GM21576 (cell line): ENCODE measurements at regions not wholly inside any gene's neighbourhood (a gene's known extent, or its start where the extent isn't known, plus 50 kb on each side); places are given as distances from the start of the nearest gene placed in this dataset.

ENCODE experiments used
- ATAC-seq: cut with Tn5 transposase; IDR thresholded peaks from one replicate; pipeline ENCODE4 v1.9.1; 2021; ENCODE audit warnings: mild to moderate bottlenecking, moderate library complexity; ENCODE audit not compliant: unreplicated experiment

DNA sequence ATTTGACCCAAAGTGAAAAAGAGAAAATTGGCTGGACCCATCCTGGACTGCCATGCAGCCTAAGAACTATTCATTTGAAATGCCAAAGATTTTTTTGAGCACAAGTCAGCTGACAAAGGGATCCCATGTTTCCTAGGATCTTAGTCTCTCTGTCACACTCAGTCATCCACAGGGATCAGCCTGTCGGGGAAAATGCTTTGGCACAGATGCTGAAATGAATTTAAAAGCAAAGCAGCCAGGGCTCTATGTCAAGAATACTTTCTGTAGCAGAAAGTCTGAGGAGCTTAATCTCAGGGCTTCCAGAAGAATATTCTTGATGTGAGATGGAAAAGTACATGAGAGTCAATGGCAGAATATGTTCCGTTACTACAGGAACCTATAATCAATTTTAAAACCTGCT is 1900.8 kb downstream of the MRPL39 start:
- no peak for ATAC-seq

DNA sequence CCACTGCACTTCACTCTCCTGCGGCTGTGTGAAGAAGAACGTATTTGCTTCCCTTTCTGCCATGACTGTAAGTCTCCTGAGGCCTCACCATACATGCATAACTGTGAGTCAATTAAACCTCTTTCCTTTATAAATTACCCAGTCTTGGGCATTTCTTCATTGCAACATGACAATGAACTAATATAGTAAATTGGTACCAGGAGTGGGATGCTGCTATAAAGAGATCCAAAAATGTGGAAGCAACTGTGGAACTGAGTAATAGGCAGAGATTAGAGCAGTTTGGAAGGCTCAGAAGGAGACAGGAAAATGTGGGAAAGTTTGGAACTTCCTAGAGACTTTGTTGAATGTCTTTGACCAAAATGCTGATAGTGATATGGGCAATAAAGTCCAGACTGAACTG is 1907.9 kb downstream of the MRPL39 start:
- no peak for ATAC-seq

DNA sequence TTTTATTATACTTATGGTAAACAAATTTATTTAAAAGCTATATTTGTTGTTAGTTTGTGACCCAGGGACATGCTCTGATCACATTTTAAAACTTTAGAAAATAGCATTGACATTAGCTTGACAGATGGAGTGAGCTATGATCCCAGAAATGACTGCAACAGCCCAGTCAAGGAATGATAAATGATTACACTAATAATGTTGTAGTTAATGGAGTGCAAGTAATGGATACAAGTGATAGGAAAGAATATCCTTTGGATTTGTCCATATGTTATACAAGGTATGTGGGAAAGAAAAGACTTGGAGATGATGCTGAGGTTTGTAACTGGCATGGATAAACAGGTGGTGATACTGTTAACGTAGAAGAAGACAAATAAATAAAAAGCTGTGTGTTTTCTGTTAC is 1908.7 kb downstream of the MRPL39 start:
- ATAC-seq = no peak

DNA sequence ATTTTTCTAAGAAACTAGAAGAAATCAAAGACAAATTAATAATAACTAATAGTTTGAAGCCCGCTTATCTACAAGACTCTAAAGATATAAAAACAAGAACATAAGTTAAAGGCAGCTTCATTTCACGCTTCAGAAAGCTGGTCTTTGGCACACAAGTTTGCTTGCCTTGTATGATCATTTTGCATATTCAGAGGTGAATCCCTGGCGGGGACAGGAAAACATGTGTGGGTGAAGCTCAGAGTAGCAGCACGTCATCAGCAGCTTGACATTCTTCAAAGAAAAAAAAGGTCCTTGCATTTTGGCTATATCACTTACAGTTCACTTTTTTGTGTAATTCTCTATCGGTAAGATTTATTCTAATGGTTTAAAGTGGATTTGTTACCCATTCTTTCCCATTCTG is 1911.8 kb downstream of the MRPL39 start:
- ATAC-seq = no peak

DNA sequence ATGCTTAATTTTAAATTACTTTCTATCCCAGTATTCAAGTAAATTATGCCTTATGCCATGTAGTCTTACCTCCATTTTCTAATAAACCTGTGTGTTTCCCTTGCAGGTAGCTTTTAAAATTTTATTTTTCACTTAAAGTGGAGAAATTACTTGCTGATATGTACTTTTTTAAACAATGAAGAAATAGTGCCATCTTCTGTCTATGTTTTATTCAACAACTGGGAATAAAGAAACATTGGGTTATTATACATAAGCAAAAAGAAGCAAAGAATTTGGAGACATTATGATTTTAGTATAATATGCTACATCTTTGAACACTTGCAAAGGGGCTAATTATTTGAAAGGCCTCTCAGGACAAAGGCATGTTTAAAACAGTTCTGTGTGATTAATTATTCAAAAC is 1912.9 kb downstream of the MRPL39 start:
- no peak for ATAC-seq

DNA sequence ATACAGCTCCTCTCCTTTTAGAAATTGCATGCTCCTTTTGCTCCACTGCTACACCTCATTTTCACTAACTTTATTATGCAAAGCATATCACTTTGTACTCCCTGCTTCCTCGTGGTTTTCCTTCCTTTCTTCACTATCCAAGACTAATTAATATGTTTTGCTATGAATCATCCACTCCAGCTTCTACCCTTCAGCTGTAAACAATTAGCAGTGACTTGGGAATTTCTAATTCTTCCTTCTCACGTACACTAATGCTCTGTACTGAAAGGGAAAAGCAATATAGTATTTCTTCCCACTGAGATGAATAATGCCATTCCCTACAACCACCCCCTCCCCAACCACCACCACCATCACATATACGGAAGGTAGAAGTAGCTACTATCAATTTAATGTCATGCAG is 1917.0 kb downstream of the MRPL39 start:
- ATAC-seq = no peak

DNA sequence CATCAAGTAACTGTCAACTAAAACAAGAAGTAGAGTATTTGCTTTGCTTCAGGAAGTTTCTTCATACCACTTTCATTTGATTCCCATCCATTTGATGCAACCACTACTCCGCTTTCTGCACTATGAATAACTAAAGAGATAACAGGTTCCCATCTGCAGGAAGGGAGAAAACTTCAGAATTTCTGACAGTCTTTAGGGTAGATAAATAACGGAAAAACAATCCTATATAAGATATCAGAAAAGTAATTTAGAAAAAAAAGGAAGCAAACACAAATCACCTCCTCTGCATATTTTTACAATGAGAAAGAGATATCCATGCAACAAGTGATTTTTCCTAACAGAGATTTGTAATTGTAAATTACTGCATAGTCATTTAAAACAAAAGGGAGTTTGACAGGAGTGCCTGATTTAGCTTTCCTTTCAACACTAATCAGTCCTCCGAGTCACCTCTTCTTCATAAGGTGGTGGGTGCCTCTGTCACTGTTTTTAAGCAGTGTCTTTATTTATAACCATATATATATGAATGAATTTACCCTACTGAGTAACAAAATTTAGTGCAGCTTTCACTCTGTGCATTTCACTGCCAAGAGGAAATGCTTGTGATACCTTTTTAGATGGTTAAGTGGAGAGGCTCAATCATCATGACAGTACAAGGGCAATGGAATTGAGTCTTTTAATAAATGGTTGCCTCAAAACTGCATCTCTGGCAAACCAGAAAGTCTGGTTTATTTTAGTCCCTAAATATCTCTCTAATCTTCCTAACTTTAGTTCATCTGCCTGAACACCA is 1920.4 kb downstream of the MRPL39 start:
- no peak for ATAC-seq

DNA sequence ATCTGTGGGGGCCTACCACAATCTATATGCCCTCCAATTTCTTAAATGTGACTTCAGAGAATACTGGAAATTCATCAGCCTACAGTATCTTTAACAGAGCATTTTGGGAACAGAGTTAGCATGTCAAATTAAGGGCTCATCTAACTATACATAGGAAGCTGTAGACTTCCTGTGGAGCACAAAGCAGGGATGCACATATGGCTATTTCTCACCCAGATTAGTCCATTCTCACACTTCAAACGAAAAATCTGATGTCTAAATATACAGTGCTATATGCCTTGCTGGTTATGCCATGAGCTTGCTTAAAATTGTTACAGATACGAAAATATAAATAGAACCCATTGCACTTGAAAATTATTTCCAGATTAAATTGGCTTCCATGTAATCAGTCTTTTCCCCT is 1922.8 kb downstream of the MRPL39 start:
- ATAC-seq = no peak

DNA sequence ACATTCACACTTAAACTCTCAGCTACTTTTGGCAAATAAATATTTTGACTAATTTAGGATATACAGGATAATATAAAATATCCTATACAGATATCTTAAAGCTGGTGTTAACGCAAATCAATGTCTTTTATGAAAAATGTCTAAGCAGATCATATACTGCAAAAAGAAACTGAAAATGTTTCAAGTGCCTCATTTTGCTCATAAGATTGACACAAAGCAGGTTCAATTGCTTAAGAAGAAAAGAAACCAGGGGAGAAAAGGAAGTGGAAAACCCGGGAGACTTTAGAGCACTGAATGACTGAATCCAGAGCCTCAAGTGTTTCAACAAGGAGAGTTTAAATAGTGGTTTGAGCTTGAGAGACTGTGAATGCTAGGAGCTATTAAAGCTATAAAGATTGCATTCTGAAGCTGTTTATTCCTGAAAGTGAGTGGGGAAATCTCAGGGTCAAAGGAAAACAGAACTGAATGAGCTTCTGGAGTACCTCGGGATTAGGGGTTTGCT is 1943.0 kb downstream of the MRPL39 start:
- ATAC-seq = no peak

DNA sequence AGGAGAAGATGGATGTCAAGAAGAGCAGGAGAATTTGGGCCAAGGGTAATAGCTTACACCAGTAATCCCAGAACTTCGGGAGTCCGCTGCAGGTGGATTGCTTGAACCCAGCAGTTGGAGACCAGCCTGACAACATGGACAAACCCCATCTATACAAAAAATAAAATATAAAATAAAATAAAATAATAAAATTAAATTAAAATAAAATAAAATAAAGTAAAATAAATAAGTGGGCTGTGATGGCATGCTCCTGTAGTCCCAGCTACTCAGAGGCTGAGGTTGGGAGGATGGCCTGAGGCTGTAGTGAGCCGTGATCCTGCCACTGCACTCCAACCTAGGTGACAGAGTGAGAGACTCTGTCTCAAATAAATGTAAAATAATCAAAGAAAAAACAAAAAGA is 1946.7 kb downstream of the MRPL39 start:
- no peak for ATAC-seq

DNA sequence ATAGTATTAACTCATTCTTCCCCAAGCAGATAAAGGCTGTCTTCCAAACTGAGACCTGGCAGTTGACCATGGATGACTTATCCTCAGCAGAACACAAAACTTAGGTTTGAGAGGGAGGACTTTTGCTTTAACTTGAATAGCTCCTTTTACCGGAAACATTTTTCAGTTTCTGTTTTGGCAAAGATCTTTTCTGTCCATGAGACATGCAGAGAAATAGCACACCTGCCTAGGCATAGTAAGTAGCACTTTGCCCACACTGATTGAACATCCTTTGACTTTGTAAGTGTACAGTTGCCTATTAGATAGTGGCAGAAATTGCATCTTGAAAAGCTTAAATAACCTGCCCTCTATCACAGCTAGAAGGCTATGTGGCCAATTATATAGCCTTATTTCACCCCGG is 1962.5 kb downstream of the MRPL39 start:
- no peak for ATAC-seq

DNA sequence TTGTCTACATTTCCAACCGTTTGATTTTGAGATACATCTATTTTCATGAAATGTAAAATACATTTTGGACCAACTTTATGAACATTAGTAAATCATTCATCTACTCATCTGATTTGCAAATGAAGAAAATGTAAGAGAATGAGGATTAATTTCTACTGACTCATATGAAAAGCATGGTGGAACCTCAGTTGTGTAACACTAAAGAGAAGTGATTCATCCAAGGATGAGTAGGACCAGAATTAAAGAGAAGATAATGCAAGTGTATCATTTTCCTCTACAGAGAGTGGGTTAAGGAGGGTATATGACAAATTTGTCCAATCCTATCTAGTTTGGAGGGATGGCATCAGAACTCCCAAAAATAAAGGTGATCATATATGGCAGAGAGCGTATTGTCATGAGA is 1967.6 kb downstream of the MRPL39 start:
- ATAC-seq = no peak

DNA sequence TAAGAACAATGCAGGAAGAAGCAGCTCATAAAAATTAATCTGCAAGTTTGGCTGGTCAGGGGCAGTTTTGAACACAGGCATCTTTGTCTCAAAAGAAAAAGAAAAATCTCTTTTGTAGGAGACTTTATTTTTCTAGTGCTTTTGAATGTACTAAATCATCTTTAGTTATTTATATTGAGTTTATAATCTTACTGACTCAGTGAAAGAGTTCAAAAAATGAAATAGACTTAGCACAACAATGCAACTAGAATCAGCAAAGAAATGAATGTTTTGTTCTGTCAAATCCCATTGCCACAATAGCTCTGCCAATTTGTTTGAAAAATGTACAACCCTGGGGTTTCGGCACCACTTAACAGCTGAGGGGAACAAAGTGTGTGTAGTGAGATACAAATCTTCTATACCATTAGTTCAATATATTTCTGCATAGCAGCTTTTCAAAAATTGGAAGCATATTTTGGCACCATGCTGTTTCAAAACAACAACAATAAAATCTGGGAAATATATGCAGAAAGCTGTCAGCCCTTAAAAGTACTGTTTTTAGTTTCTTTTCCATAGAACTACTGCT is 1969.1 kb downstream of the MRPL39 start:
- ATAC-seq = no peak

DNA sequence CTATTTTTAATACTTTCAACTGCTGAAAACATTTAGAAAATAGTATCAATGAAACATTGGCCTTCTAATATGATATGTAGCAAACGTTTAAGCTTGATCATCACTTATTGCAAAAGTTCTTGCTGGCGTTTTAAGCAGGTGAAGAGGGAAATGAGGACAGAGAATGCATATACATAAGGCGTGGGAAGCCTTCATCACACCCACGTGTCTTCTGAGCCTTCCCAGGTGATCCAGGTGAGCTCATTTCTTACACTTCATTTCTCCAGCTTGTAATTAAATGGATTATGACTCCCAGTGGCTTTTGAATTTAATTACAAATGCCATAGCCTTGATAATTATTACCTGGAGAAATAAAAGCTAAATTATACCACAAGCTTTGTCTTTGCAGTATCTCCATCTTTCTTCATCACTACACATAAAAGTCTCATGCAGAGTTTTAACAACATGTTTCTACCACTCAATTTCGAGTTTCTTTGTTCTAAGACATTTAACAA is 1973.8 kb downstream of the MRPL39 start:
- ATAC-seq = no peak

DNA sequence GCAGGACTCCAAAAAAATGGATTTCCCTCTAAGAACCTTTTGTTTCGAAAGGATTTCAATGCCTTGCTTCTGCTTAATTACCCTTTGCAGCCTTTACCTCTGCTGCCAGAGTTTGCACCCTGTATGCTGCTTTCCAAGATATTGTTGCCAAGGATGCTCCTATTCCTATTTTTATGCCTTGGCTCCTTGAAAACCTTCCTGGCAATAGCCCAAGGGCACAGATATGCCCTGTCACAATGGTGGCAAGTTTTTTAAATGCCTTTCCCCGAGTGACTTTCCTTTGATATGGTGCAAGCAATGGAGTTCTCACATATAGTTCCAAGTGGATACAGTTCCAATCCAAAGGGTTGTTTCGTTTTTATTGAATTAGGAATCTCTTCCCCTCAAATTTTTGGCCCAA is 1983.0 kb downstream of the MRPL39 start:
- ATAC-seq = no peak

DNA sequence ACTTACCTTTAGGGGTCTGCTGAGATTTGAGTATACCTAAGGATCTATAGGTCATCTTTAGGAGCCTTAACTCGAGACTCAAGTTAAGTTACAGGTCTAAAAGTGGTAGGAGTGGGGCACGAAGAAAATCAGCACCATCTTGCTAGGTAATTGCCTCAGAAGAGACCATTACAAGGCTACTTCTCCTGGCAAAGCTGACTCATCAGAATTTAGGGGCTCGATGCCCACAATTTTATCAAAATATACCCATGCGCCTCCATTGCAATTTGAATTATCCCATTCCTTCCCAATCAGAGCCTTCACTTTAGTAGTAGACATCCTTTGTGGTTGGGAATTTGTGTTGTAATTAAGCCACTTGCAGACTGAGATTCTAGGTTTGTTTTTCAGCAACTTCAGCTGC is 1994.3 kb downstream of the MRPL39 start:
- no peak for ATAC-seq

DNA sequence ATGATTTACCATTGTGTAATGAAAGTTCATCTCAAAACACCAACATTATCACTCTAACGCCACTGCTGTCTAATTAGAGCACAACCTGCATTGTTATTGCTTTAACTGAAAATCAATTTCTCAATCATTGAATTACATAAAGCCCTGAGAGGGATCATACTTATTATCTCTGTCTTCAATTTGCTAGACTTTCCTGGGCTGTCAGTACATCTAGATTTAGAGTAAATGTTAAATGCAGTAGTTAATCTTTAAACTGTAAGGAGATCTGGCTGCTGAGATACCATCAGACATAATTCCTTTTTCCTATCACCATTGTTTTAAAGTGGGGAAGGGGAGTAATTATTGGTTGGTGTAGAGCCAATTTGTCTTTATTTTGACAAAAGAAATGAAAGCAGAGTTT is 1995.1 kb downstream of the MRPL39 start:
- no peak for ATAC-seq

DNA sequence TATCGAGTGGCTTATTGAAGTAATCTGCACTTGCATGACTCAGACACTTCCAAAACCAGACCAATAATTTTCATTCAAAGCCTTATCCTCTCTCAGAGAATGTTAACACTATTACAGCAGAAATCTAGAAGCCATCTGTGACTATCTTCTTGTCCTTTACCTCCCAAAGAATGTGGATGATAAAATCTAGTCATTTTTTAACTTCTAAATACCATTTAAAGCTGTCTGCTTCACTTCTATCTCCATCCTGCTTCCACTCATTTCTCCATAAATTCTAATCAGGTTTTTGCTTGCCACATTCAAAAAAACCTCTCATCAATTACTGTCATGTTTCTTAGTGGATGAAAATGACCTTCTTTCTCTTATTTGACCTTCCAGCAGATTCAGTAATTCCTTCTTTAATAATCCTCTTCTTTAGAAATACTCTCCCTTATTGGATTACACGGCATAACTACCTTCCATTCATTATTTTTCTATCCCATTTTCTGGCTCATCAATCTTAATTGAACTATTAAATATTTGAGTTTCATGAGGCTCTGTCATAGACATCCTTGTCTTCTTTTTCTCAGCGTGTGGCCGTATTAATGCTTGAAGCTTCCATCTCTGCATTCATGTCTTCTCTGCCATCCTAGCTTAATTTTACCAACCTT is 1999.4 kb downstream of the MRPL39 start:
- ATAC-seq = no peak

DNA sequence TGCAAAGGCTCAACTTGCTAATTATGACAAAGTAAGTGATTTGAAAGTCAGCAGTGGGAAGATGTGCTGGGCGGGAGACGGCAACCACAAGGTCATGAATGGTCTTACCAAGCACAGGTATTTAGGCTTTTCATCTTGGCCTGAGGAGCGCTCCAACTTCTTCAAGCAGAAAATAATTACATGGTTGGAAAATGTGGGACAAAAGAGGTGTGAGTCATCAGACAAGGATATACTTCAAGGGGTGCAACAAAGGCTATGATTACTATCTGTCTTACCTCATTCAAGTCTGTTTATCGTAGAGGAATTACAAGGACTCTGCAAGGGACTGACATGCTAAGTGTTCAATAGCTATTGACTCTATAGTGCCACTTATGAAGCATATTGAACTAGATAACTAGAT is 2005.7 kb downstream of the MRPL39 start:
- no peak for ATAC-seq

DNA sequence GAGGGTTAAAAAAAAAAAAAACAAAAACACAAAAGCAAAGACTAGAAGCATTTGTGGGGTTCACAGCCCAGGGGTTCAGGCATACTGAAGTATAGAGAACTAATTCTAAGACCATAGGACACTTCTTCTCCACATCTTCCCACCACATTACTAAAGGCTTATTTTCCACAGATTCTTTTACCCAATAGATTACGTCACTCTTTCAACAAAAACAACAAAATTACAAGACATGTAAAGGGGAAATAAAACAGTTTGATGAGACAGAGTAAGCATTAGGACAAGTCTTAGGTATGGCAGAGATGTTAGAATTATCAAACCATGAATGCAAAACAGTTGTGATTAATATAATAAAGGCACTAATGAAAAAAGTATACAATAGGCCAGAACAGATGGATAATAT is 2013.7 kb downstream of the MRPL39 start:
- no peak for ATAC-seq

DNA sequence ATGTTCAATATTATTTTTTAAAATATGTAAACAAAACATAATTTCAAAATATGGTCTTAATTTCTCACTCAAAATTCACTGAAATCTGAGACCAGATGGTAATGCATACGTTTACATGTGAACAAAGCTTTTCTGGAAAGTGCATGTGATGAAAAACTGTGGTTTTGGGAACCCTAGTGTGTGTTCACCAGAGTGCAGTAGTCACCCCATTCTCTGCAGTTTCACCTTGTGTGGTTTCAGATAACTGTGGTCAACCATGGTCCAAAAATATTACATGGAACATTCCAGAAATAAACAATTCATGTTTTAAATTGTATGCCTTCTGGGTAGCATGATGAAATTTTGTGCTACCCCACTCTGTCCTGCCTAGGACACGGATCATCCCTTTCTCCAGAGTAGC is 2021.9 kb downstream of the MRPL39 start:
- no peak for ATAC-seq

DNA sequence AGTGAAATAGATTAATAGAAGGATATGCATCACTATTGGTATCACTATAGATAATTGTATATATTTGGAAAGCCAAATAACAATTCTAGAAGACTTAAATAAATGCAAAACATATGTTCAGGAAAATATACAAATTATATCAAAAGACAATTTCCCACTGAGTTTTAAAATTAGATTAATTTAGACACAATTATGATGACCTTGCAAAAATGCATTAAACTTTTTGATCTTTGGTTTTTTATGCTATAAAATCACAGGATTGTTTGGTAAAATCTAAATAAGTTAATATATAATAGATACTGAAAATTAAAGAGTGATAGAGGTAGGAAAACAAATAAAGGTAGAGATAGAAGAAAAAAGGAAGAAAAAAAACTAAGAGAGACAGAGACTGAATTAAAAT is 2027.7 kb downstream of the MRPL39 start:
- no peak for ATAC-seq
